Suppressor macrophage (primary cell): ENCODE measurements at regions not wholly inside any gene's neighbourhood (a gene's known extent, or its start where the extent isn't known, plus 50 kb on each side); places are given as distances from the start of the nearest gene placed in this dataset.
"Not testable (repeated sequence)": the region's sequence is repeated elsewhere in the genome, so short reads cannot be mapped to it uniquely, and the experiment has no call there.

Experiments used
- DNase-seq, 4 experiments: peaks; one replicate each; pipeline ENCODE4 v3.0.0-alpha.2; 2020 to 2022

DNA sequence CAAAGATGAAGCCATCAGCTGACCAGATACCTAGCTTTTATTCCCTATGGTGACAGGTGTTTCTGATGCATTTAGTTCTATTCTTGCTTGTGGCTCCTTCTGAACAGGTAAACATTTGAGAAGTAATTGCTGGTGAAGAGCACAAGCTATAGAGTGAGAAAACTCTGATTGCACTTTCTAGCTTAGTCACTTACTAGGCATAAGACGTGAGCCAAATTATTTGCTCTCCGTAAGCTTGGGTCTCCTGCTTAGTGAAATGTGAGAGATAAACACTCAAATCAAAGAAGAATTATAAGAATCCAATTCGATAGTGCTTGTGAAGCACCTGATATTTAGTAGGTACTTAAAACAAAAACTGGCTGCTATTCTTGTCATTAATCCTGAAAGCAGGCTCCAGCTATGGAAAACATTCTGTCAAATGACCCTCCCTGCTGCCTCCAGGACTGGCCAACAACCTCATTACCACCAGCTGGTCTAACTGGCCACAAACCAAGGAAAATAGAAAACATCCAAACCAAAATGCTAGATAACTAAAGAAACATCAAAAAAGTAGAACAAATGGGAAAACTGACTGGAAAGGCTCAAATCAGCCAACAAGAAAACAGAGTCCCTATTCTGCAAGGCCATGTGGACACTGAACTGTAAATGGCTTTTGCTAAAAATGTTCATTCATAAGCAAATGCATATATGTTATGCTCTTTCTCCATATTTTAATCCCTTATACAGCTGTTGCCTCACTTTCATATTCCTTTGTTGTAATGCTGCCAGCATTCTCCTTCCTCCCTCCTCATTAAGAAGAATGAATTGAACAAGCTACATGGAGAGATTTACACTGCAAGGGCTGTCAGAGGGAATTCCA lies 616.1 kb downstream of the DTWD2 start:
- no peak for DNase-seq

DNA sequence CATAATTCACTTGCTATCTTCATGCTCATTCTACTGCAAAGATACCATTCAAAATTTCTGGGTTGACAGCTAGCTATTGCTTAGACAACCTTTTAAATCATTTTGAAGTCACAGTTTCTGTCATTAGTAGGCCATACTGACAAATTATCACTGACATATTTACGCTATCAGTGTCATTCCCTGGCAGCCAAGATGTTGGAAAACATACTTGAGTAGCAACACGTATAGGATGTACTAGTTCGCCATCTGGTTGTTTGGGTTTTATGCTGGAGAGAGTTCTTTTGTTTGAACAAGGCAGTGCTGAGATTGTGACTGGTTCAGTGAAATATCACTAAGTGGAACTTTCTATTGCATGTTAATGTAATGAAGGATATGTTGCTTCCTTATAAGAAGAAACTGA lies 621.9 kb downstream of the DTWD2 start:
- no peak for DNase-seq

DNA sequence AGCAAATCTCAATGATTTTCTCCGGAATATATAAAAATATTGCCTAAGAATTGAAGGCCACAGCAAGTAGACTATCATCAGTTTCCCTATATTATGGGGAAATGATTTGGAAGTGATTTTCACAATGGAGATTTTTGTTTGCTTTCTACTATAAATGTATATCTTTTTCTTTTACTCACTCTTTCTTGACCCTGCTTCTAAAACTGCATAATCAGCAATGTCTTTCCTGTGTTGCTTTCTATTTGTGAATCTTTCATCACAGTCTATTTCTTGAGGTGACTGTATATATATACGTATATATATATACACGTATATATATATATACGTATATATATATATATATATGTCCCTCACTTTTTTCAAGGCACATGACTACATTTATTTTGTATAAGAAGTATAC lies 622.6 kb downstream of the DTWD2 start:
- no peak for DNase-seq

DNA sequence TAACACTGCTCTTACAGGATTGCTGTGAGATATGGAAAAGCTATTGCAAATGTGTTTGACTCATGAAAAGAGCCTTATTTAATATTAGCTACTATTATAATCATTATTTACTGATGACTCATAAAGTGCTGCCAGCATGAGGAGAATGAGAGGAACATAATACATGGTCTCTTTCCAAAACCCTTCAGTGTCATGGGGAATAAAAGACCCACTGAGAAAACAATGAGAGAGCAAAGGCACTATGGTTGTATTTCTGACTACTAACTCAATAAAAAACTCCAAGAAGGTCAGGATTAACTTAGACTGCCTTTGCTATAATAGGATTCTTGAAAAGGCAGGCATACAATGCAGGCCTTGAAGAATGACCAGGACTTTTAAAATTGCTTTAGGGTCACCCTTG lies 633.5 kb downstream of the DTWD2 start:
- DNase-seq: no peak

DNA sequence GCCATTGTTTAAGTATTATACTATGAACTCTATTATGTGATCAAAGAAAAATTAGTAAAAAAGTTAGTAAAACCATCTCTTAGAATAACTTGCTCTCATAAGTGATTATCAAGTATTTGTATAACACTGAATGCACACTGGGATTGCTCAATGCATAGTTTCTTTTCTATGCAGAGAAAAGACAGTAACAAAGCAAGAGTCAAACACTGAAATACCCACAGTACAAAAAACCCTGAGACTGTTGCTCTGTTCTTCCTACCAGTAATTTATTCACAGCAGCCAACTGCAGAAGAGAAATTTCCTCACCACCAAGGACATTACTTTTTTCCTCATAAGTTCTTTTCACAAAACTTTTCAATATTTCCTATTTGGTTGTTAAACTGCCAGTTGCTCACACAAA lies 634.4 kb downstream of the DTWD2 start:
- DNase-seq: no peak

DNA sequence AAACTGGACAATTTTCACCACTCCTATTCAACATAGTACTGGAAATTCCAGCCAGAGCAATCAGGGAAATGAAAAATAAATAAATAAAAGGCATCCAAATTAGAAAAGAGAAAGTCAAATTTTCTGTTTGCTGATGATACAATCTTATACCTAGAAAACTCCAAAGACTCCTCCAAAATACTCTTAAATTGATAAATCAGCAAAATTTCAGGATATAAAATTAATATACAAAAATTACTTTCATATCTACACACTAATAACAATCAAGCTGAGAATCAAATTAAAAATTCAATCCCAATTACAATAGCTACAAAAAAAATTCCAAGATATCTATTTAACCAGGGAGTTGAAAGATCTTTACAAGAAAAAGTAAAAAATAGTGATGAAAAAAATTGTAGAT lies 651.9 kb downstream of the DTWD2 start:
- no peak for DNase-seq

DNA sequence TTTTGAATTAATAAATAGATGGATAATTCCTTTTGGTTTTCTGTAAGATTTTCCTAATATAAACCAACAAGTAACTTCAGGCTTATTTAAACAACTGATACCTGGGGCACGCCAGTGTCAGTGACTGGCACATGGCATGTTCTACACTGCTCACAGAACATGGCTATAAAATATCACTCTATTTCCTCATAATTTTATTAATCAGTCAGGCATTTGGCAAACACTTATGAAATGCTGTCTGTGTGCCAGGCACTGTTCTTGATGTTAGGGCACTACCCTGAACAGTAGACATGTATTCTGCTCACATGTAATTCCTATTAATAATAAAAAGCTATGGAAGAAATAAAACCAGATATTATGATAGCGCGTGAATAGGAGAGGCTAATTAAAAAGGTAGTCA lies 661.0 kb downstream of the DTWD2 start:
- no peak for DNase-seq

DNA sequence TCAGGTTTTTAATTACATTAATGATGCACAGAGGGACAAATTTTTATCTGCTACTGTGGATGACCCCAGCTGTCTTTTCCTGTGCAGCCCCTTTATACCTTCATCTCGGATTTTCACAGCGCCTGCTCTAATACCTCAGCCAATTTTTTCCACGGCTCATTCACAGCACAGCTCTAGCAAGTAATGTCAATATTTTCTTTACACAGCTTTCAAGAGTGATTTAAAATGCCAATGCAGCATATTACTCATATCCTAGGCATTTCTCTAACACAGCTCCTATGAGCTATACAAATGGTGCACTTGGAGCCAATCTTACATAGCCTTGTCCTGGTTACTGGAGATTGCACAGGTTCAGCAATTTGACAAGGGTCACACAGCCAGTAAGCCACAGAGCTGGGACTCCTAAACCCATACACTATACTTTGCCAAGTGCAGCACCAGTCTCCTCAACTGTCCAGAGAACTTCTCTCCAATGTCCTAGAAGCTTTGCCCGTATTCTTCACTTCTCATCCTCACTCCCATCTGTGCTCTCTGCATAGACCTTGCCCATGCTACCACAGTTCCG lies 661.8 kb downstream of the DTWD2 start:
- no peak for DNase-seq

DNA sequence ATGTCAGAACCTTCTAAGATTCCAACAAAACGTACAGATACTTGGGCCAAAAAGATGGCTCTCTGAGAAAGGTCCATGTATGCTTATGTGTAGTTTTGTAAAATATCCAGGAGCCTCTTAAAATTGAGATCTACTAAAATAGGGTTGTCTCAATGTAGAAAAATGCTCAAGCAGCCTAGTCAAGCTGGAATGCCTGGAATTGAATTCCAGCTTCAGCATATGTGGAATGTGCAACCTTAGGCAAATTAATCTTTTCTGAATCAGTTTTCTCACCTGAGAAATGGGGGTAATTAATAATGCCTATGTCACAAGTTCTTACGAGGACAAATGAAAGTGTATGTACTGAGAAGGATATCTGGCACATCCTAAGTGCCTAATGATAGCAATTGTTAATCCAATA lies 662.4 kb downstream of the DTWD2 start:
- no peak for DNase-seq

DNA sequence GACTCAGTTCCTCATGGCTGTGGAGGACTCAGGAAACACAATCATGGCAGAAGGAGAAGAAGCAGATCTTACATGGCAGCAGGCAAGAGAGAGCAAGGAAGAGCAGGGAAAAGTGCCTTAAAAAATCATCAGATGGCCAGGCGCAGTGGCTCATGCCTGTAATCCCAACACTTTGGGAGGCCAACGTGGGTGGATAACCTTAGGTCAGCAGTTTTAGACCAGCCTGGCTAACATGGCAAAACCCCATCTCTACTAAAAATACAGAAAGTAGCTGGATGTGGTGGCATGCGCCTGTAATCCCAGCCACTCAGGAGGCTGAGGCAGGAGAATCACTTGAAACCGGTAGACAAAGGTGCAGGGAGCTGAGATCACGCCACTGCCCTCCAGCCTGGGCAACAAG lies 664.6 kb downstream of the DTWD2 start:
- DNase-seq: not testable (repeated sequence)

DNA sequence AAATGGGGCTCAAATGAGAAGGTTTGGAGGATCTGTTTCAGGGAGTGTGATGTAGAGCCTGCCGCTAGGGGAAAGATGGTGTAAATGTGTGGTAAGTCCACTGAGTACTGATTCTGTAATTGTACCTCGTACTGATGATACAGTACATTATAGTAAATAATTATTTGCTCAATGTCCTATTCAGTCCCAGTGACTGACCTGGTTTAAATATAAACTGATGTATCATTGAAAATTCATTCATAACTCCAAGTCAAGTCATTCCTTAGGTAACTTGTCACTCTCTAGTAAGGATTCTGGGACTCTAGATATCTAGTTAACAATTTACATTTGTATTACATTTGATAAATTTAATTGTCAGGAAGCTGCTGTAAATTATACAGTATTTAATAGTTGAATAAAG lies 667.3 kb downstream of the DTWD2 start:
- no peak for DNase-seq

DNA sequence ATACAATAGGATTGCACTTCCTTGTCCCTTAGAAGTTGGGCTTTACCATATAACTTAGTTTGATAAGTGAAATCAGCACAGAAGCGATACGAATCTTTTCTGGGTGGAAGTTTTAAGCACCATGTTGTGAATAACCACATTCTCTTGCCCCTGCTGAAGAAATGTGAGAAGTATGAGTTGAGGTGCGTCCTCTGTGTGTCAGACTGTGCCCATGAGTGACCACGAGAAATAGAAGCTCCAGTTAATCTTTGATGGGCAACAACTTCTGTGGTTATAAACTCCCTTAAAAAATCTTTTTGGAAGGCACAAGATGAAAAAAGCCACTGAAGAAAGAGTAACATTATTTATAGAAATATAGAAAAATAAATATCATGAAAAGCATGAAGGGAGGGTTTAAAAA lies 668.2 kb downstream of the DTWD2 start:
- no peak for DNase-seq

DNA sequence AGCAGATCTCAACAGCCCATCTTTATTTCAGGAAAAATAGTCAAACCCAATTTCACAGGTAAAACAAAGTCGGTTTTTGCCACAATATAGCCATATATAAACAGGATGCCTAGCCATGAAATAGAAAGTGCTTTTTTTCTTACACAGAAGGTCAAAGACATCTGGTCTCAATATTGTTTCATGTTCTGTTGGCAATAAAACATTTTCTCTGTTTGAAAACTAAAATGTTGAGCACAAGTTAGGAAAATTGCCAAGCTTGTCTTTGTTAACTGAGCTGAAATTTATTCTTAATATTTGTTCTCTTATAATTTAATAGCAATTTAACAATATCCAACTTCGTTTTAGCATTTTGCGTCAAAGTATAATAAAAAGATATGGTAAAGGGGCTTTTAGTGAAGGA lies 673.4 kb downstream of the DTWD2 start:
- DNase-seq: no peak

DNA sequence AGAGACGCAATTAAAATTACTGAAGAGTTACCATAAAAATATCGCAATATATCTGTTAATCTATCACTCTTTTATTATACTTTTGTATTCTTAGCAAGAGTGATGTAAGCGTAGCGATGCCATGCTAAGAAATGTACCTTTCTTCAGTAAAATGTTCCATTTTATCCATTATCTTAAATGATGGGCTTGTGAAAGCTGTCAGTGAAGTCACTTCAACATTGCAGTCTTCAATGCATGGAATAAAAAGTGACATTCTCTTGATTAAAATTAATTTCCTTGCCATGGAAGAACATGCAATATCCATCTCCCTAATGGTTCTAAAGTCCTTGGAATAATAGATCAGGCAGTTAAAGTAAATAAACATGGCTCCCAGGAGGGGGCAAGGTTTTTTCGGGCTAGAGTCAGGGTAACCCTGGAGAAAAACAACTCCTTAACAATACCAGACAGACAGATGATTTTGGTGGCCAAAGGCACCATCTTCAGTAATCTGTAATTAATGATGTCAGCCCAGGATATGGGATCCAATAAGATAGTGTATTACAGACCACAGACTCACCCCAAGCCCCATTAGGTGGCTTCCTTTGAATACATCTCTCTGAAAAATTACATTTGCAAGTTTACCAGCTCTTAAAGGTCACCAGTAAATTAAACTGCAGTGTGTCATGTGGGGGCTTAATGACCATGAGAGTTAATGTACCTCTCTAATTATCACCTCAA lies 677.1 kb downstream of the DTWD2 start:
- DNase-seq: no peak

DNA sequence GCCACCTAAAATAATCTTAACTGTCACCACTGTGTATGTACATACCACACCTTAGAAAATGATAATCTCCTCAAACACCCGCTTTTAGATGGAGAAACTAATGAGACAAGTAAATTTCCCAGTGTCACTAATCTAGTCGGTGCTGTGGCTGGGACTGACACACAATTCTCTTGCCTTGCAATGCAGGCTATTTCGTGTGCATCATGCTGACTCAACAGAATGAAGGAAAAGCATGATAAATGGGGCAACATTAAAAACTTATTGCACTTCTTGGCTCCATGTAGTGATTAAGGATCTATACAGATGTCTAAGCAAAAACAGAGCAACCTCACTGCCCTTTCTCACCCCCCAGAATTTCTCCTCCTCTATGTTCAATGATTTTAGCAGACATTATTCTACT lies 677.9 kb downstream of the DTWD2 start:
- DNase-seq: no peak

DNA sequence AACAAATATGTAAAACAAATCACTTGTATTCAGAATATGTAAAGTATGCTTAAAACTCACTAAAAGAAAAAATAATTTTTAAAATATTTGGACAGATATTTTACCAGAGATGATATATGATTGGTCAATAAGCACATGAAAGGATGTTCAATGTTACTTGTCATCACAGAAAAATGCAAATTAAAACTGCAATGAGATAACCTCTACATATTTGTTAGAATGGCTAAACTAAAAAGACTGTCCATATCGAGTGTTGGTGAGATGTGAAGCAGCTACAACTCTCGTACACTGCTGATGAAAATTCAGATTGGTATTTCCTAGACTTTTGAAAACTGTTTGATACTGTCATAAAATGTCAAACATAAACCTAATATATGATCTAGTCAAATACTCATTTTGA lies 685.1 kb downstream of the DTWD2 start:
- no peak for DNase-seq

DNA sequence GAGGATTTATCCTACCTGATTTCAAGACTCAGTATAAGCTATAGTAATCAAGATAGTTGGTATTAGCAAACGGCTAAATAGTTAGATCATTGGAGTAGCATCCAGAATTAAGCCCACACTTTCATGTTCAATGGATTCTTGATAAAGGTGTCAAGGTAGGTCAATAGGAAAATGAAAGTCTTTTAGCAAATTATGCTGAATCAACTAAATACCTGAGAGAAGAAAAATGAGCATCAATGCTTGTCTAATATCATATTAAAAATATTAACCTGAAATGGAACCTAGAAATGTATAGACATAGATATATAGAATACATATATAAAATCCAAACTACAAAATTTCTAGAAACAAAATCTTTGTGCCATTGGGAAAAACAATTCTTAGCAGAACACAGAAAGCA lies 685.6 kb downstream of the DTWD2 start:
- DNase-seq: no peak

DNA sequence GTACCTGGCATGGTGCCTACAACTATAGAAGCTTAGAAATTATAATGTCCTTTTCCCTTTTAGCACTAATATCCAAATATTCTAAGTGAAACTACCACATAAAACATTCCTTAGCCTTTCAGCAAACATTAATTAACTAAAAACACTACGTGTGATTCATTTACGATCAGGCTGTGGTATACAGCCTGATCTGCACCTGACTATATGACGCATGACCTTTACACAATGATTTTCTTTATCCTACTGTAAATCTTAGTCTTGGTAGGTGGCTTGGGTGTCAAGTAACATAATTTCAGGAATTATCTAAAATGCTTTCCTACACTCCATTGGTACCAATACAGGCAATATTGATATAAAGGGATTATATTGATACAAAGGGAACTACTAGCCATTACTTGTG lies 686.7 kb downstream of the DTWD2 start:
- no peak for DNase-seq

DNA sequence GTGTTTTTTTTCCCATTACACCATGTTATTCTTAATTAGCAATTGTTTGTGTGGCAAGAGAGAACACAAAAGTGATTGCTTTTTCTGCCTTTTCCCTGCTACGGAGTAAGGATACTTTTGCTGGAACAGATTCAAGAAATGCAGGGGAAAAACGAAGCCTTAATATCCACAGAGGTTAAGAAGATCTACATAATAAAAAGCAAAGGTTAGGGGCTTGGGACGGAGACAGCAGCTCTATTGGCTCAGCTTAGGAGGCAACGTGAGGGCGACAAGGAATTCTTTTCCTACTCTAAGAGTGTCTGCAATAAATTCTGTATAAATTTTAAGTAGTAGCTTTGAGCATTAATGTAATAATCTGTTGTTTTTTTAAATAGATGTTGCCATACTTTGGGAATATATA lies 693.3 kb downstream of the DTWD2 start:
- no peak for DNase-seq

DNA sequence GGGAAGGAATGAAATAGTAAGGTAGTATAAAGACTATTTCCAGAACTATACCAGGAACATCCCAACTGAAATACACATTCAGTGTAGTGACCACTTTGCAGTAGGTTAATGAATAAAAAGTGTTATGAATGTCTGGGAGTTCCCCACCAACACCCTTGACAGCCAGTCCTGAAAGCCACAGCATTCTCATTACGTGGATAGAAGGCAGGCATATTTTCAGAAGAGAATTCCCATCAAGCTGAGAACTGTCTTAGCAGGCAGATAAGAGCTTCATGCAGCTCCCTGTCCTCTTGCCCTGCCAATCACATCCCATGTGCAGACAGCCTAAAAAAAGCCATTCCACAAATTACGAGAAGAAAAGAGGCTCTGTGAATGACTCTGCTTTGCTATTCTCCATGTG lies 695.0 kb downstream of the DTWD2 start:
- DNase-seq: no peak

DNA sequence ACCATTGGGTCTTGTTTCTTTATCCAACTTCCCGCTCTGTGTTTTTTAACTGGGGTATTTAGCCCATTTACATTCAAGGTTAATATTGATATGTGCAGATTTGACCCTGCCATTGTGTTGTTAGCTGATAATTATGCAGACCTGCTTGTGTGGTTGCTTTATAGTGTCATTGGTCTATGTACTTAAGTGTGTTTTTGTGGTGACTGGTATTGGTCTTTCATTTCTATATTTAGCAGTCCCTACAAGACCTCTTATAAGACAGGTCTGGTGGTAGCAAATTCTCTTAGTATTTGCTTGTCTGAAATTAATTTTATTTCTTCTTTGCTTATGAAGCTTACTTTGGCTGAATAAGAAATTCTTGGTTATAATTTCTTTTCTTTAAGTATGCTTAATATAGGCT lies 698.1 kb downstream of the DTWD2 start:
- no peak for DNase-seq

DNA sequence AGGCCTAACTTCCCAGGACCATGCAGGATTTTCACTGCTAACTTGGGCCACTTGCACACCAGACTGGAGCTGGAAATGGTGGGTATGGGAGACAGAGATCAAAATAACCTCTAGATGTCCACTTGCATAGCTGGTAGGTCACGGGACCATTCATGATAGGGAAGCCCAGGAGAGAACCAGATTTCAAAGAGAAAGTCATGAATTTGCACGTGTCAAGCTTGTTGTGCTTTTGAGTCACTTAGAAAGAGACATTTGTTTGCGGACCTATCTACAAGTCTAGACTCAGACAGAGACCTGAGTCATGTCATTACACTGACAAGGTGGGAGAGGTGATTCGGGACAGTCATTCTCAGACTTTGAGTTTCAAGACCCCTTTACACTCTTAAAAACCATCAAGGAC lies 704.1 kb downstream of the DTWD2 start:
- DNase-seq: not testable (repeated sequence)

DNA sequence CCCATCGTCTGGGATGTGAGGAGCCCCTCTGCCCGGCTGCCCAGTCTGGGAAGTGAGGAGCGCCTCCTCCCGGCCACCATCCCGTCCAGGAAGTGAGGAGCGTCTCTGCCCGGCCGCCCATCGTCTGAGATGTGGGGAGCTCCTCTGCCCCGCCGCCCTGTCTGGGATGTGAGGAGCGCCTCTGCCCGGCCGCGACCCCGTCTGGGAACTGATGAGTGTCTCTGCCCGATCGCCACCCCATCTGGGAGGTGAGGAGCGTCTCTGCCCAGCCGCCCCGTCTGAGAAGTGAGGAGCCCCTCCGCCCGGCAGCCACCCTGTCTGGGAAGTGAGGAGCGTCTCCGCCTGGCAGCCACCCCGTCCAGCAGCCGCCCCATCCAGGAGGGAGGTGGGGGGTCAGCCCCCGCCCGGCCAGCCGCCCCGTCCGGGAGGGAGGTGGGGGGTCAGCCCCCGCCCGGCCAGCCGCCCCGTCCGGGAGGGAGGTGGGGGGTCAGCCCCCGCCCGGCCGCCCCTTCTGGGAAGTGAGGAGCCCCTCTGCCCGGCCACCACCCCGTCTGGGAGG lies 705.8 kb downstream of the DTWD2 start:
- not testable (repeated sequence) for DNase-seq
